Natural killer cell (primary cell): ENCODE measurements at regions not wholly inside any gene's neighbourhood (a gene's known extent, or its start where the extent isn't known, plus 50 kb on each side); places are given as distances from the start of the nearest gene placed in this dataset.

ENCODE experiments used
- ATAC-seq, 3 donors: fragments of 150-1000 bp in 2 of 3; fragments of 200-7000 bp in 1 of 3; cut with Tn5 transposase; 1 replicate in 1 of 3; 2 replicates in 2 of 3; pipeline ENCODE4 v1.10.0; 2021; ENCODE audit warnings: mild to moderate bottlenecking in 2 of 3, moderate library complexity in 2 of 3
- DNase-seq, 2 donors: peaks; one replicate each; pipeline versions ENCODE4 v3.0.0 to v3.0.0-alpha.2; 2013 to 2021; ENCODE audit warnings: mixed read lengths in 1 of 2
- H3K27ac ChIP-seq: one replicate; pipeline ENCODE4 v1.5.1; 2013; ENCODE audit warnings: mild to moderate bottlenecking, low read length
- H3K27me3 ChIP-seq: one replicate; pipeline ENCODE4 v1.6.1; 2013; ENCODE audit warnings: low read length; ENCODE audit not compliant: control insufficient read depth, insufficient read depth
- H3K36me3 ChIP-seq: one replicate; pipeline ENCODE4 v1.6.1; 2013; ENCODE audit warnings: low read length; ENCODE audit not compliant: control insufficient read depth, insufficient read depth
- H3K4me1 ChIP-seq: one replicate; pipeline ENCODE4 v1.6.1; 2013; ENCODE audit warnings: low read length; ENCODE audit not compliant: control insufficient read depth, insufficient read depth
- H3K4me3 ChIP-seq: one replicate; pipeline ENCODE4 v1.5.1; 2013; ENCODE audit warnings: low read length
- H3K9me3 ChIP-seq: one replicate; pipeline ENCODE4 v1.6.1; 2013; ENCODE audit warnings: low read length; ENCODE audit not compliant: control insufficient read depth, insufficient read depth
- H3K27ac Mint-ChIP-seq, 2 donors: one replicate each; pipeline ENCODE4 v1.8.0; 2022; ENCODE audit warnings: mild to moderate bottlenecking in 2 of 2, mixed read lengths in 2 of 2, moderate library complexity in 1 of 2
- H3K27me3 Mint-ChIP-seq, 2 donors: one replicate each; pipeline ENCODE4 v1.8.0; 2022; ENCODE audit warnings: low read depth in 2 of 2, mixed read lengths in 2 of 2
- H3K36me3 Mint-ChIP-seq: one replicate; pipeline ENCODE4 v1.8.0; 2022; ENCODE audit warnings: mixed read lengths
- H3K4me1 Mint-ChIP-seq, 2 donors: one replicate each; pipeline ENCODE4 v1.8.0; 2022; ENCODE audit warnings: mixed read lengths in 2 of 2
- H3K4me3 Mint-ChIP-seq: one replicate; pipeline ENCODE4 v1.8.0; 2022; ENCODE audit warnings: mild to moderate bottlenecking, moderate library complexity, mixed read lengths
- H3K9me3 Mint-ChIP-seq, 2 donors: one replicate each; pipeline ENCODE4 v1.8.0; 2022; ENCODE audit warnings: mixed read lengths in 2 of 2
- WGBS: methylation state at CpG from one replicate; pipeline ENCODE4 v1.1.7; 2013; ENCODE audit warnings: missing lambda C conversion rate; ENCODE audit not compliant: insufficient coverage; 5-methylcytosine and 5-hydroxymethylcytosine counted together
- intact Hi-C: fragments of 100-400 bp; cut with micrococcal nuclease; formaldehyde crosslinking; loops from one replicate; pipeline ENCODE4 v1.14.2; 2022
- TF ChIP-seq, protein P1 (sequence below): fragments of 200-600 bp; IDR thresholded peaks from one replicate; pipeline ENCODE4 v1.8.0; 2022; ENCODE audit warnings: antibody characterized with exemption

DNA sequence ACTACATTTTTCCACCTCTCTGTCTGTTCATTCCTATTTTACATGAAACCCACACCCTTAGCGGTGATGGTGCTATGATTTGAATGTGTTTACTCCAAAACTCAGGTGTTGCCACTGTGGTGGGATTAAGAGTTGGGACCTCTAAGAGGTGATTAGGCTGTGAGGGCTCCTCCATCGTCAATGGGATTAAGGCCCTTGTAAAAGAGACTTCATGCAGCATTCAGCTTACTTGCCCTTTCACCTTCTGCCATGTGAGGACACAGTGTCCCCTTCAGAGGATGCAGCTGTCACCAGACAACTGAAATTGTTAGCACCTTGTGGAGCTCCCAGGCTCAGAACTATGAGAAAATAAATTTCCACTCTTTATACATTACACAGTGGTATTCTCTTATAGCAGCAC is 182.2 kb downstream of the NOC3L start:
- no peaks in the 10 kb centered on the region for H3K9me3 Mint-ChIP-seq
- Histone ChIP-seq H3K27ac (no peak overlapping the region), H3K4me1 (no peaks in the 10 kb centered on the region), H3K27me3 (no peaks in the 10 kb centered on the region), H3K4me3 (no peak overlapping the region), H3K36me3 (no peaks in the 10 kb centered on the region), H3K9me3 (no peaks in the 10 kb centered on the region)
- no peaks in the 10 kb centered on the region for H3K36me3 Mint-ChIP-seq
- WGBS: 81% methylated on average over 2 of the region's 2 CpGs
- no peak overlapping the region for H3K4me3 Mint-ChIP-seq
- DNase-seq: no peak
- H3K27me3 Mint-ChIP-seq: peaks cover 3 to 14% of the 10 kb centered on the region in 2 donors
- no peak overlapping the region for H3K27ac Mint-ChIP-seq
- no peak for ATAC-seq
- no peaks in the 10 kb centered on the region for H3K4me1 Mint-ChIP-seq
- intact Hi-C loops: no loop called here
- TF ChIP-seq, protein P1, sequence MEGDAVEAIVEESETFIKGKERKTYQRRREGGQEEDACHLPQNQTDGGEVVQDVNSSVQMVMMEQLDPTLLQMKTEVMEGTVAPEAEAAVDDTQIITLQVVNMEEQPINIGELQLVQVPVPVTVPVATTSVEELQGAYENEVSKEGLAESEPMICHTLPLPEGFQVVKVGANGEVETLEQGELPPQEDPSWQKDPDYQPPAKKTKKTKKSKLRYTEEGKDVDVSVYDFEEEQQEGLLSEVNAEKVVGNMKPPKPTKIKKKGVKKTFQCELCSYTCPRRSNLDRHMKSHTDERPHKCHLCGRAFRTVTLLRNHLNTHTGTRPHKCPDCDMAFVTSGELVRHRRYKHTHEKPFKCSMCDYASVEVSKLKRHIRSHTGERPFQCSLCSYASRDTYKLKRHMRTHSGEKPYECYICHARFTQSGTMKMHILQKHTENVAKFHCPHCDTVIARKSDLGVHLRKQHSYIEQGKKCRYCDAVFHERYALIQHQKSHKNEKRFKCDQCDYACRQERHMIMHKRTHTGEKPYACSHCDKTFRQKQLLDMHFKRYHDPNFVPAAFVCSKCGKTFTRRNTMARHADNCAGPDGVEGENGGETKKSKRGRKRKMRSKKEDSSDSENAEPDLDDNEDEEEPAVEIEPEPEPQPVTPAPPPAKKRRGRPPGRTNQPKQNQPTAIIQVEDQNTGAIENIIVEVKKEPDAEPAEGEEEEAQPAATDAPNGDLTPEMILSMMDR: no peak

DNA sequence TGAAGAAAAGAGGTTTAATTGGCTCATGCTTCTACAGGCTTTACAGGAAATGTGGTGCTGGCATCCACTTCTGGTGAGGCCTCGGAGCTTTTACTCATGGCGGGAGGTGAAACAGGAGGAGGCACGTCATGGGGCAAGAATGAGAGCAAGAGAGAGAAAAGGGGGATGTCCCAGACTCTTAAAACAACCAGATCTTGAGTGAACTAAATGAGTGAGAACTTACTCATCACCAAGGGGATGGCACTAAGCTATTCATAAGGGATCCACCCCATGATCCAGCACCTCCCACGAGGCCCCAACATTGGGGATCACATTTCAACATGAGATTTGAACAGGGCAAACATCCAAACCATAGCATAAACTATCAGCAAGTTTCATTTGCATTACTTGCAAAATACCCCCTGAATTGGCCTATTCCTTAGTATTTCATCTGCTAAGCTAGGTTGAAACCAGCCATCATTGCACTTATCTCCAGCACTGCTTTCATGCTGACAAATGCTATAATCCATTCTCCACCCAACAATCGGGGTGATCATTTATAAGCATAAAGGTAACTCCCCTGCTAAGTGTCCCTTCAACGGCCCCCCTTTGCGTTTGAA is 179.0 kb downstream of the NOC3L start:
- Histone ChIP-seq H3K9me3 (no peaks in the 10 kb centered on the region), H3K4me1 (no peaks in the 10 kb centered on the region), H3K4me3 (no peak overlapping the region), H3K36me3 (no peaks in the 10 kb centered on the region), H3K27me3 (no peaks in the 10 kb centered on the region), H3K27ac (no peak overlapping the region)
- intact Hi-C loops: no loop called here
- H3K4me3 Mint-ChIP-seq: no peak overlapping the region
- no peak for DNase-seq
- ATAC-seq: no peak
- 73% methylated on average over 7 of the region's 7 CpGs for WGBS
- no peaks in the 10 kb centered on the region for H3K9me3 Mint-ChIP-seq
- H3K4me1 Mint-ChIP-seq: no peaks in the 10 kb centered on the region
- no peak overlapping the region for H3K27ac Mint-ChIP-seq
- peaks cover 9 to 19% of the 10 kb centered on the region in 2 donors for H3K27me3 Mint-ChIP-seq
- TF ChIP-seq, protein P1: no peak
- no peaks in the 10 kb centered on the region for H3K36me3 Mint-ChIP-seq

DNA sequence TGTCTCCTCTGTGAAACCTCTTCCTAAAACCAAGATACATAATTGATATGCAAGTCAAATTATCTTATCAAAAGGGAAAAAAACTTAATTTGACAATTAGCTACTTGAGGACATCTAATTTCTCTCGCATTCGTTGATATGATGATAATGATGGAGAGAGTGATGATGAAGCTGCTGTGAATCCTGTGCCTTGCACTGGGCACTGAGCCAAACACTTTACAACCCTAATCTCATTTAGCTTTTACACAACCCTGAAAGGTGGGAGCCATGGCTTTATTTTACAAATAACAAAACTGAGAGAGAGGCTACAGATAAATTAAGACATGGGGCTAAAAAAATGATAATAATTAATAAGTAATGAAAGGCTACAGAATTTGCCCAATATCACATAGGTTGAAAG is 176.0 kb downstream of the NOC3L start:
- Mint-ChIP-seq H3K27me3 (peaks cover 10 to 19% of the 10 kb centered on the region in 2 donors), H3K4me1 (no peaks in the 10 kb centered on the region), H3K4me3 (no peak overlapping the region), H3K27ac (no peak overlapping the region), H3K36me3 (no peaks in the 10 kb centered on the region), H3K9me3 (no peaks in the 10 kb centered on the region)
- no peak for DNase-seq
- H3K36me3 ChIP-seq: no peaks in the 10 kb centered on the region
- no peaks in the 10 kb centered on the region for H3K4me1 ChIP-seq
- no peak for ATAC-seq
- TF ChIP-seq, protein P1: no peak
- peaks cover 4% of the 10 kb centered on the region for H3K27me3 ChIP-seq
- no CpG with 5 or more reads among the region's 2 CpGs for WGBS
- no peak overlapping the region for H3K4me3 ChIP-seq
- no peaks in the 10 kb centered on the region for H3K9me3 ChIP-seq
- intact Hi-C loops: no loop called here
- no peak overlapping the region for H3K27ac ChIP-seq

DNA sequence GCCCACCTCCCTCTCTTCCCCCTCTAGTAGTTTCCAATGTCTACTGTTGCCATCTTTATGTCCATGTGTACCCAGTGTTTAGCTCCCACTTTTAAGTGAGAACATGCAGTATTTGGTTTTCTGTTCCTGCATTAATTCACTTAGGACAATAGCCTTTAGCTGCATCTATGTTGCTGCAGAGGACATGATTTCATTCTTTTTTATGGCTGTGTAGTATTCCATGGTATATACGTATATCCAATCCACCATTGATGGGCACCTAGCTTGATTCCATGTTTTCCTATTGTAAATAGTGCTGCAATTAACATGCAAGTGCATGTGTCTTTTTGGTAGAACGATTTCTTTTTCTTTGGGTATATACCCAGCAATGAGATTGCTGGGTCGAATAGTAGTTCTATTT is 170.4 kb downstream of the NOC3L start:
- Histone ChIP-seq H3K4me1 (no peaks in the 10 kb centered on the region), H3K36me3 (no peaks in the 10 kb centered on the region), H3K27ac (no peak overlapping the region), H3K27me3 (peaks cover 6% of the 10 kb centered on the region), H3K9me3 (no peaks in the 10 kb centered on the region), H3K4me3 (no peak overlapping the region)
- Mint-ChIP-seq H3K36me3 (no peaks in the 10 kb centered on the region), H3K27me3 (peaks cover 12 to 28% of the 10 kb centered on the region in 2 donors), H3K4me1 (no peaks in the 10 kb centered on the region), H3K4me3 (no peak overlapping the region), H3K9me3 (no peaks in the 10 kb centered on the region), H3K27ac (no peak overlapping the region)
- intact Hi-C loops: no loop called here
- ATAC-seq (no peak), DNase-seq (no peak)
- TF ChIP-seq, protein P1: no peak
- WGBS: 98% methylated on average over 3 of the region's 3 CpGs
